AG09319 (cell line): ENCODE measurements at regions not wholly inside any gene's neighbourhood (a gene's known extent, or its start where the extent isn't known, plus 50 kb on each side); places are given as distances from the start of the nearest gene placed in this dataset.

Source experiments
- DNase-seq: peaks from one replicate; pipeline ENCODE4 v3.0.0-alpha.2; 2010; ENCODE audit warnings: low read depth; ENCODE audit errors: extremely low read depth
- CTCF ChIP-seq: IDR thresholded peaks from 2 replicates; pipeline ENCODE4 v1.5.1; 2011; ENCODE audit warnings: low read depth, mild to moderate bottlenecking, inconsistent platforms, low read length, moderate library complexity

GRCh38 chr3:22495241-22495640 lies 707.9 kb upstream of the UBE2E2 start:
- no peak for DNase-seq
- TF ChIP-seq CTCF: no peak

GRCh38 chr3:22495791-22496190 lies 707.3 kb upstream of the UBE2E2 start:
- no peak for TF ChIP-seq CTCF
- DNase-seq: no peak

GRCh38 chr3:22496641-22497040 lies 706.5 kb upstream of the UBE2E2 start:
- TF ChIP-seq CTCF: no peak
- no peak for DNase-seq

- no peak for TF ChIP-seq CTCF
- DNase-seq: no peak
These were observed 696.3 kb upstream of the UBE2E2 start for GRCh38 chr3:22506871-22507270.

- no peak for TF ChIP-seq CTCF
- no peak for DNase-seq
These were observed 695.4 kb upstream of the UBE2E2 start for GRCh38 chr3:22507709-22508108.

GRCh38 chr3:22523925-22524324 lies 679.2 kb upstream of the UBE2E2 start:
- DNase-seq: no peak
- no peak for TF ChIP-seq CTCF

GRCh38 chr3:22526266-22526837 lies 676.8 kb upstream of the UBE2E2 start:
- TF ChIP-seq CTCF: no peak
- no peak for DNase-seq
